Lower leg skin (tissue), 3 donors: ENCODE measurements at regions not wholly inside any gene's neighbourhood (a gene's known extent, or its start where the extent isn't known, plus 50 kb on each side); places are given as distances from the start of the nearest gene placed in this dataset.

Experiments used
- POLR2A ChIP-seq, 2 donors: fragments of 450-650 bp; IDR thresholded peaks; one replicate each; pipeline ENCODE4 v1.6.1; 2016 to 2017; ENCODE audit warnings: antibody characterized with exemption in 2 of 2, mild to moderate bottlenecking in 1 of 2, moderate library complexity in 1 of 2
- TF ChIP-seq, protein P1 (sequence below), 3 donors: fragments of 450-650 bp; IDR thresholded peaks; one replicate each; pipeline ENCODE4 v1.5.1; 2016; ENCODE audit warnings: antibody characterized with exemption in 3 of 3, mild to moderate bottlenecking in 3 of 3, moderate library complexity in 2 of 3

DNA sequence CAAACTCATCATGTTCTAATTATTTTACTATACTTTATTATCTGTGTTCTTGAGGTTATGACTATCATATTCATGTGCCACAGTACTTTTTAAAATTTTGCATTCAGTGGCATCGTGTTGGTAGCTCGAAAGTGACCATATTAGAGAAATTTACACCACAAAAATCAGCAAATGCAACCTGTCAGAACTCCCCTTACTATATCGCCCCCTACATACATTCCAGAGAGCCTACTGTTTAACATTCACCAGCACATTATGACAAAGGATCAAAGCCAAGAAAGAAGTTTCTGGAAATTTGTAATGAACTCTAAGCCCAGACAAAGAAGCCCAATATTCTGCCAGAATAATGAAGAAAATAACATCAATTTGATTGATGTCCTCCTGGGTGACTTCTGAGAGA, 909.3 kb downstream of the LTN1 start:
- TF ChIP-seq, protein P1, sequence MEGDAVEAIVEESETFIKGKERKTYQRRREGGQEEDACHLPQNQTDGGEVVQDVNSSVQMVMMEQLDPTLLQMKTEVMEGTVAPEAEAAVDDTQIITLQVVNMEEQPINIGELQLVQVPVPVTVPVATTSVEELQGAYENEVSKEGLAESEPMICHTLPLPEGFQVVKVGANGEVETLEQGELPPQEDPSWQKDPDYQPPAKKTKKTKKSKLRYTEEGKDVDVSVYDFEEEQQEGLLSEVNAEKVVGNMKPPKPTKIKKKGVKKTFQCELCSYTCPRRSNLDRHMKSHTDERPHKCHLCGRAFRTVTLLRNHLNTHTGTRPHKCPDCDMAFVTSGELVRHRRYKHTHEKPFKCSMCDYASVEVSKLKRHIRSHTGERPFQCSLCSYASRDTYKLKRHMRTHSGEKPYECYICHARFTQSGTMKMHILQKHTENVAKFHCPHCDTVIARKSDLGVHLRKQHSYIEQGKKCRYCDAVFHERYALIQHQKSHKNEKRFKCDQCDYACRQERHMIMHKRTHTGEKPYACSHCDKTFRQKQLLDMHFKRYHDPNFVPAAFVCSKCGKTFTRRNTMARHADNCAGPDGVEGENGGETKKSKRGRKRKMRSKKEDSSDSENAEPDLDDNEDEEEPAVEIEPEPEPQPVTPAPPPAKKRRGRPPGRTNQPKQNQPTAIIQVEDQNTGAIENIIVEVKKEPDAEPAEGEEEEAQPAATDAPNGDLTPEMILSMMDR (IDR thresholded peaks at IDR 0.05) = no peak
- no peak for TF ChIP-seq POLR2A (IDR thresholded peaks at IDR 0.05)
